ENCODE measurements at regions not wholly inside any gene's neighbourhood (a gene's known extent, or its start where the extent isn't known, plus 50 kb on each side); places are given as distances from the start of the nearest gene placed in this dataset.

DNA sequence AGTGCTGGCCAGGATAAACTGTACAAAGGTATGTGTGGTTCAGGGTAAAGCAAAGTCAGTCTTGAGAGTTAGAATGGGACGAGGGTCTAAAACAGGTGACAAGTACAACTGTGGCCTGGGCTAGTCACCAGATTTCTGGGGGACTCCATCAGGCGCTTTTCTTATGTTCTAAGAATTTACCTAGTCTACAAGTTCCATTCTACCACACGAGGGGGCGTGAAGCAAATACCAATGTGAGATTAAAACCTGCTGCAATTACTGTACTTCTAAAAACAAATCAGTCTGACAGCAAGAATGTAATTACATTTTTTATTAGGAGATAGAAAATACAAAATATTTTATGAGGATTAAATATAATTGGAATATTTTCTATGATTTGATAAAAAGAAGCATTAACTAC lies 146.5 kb downstream of the ALOX5 start:
- CTCF ChIA-PET, result no interaction called here
- no peak overlapping the region for H3K27ac ChIP-seq (ENCODE audit: low read depth in 1 of 2, low read length in 2 of 2)
- intact Hi-C loops (cut with DNase I, micrococcal nuclease), result no loop called here
- POLR2A ChIA-PET, result no interaction called here
- H3K4me1 ChIP-seq (ENCODE audit: insufficient read depth, low read length), result peaks cover 6% of the 10 kb centered on the region
- peaks cover 29% of the 10 kb centered on the region for H3K4me1 Mint-ChIP-seq (ENCODE audit: low read depth)
- ATAC-seq (ENCODE audit: poor library complexity), result no peak
- H3K4me3 ChIP-seq (ENCODE audit: low read length), result no peak overlapping the region
- H3K27me3 ChIP-seq (ENCODE audit: control insufficient read depth in 1 of 2, insufficient read depth in 2 of 2, low read length in 2 of 2), result no peaks in the 10 kb centered on the region
- H3K4me3 Mint-ChIP-seq, result no peak overlapping the region
- no peaks in the 10 kb centered on the region for H3K9me3 ChIP-seq (ENCODE audit: control insufficient read depth in 1 of 2, insufficient read depth in 1 of 2, low read length in 2 of 2)
- no peaks in the 10 kb centered on the region for H3K27me3 Mint-ChIP-seq
- no peaks in the 10 kb centered on the region for H3K9me3 Mint-ChIP-seq
- TF ChIP-seq, protein P1, sequence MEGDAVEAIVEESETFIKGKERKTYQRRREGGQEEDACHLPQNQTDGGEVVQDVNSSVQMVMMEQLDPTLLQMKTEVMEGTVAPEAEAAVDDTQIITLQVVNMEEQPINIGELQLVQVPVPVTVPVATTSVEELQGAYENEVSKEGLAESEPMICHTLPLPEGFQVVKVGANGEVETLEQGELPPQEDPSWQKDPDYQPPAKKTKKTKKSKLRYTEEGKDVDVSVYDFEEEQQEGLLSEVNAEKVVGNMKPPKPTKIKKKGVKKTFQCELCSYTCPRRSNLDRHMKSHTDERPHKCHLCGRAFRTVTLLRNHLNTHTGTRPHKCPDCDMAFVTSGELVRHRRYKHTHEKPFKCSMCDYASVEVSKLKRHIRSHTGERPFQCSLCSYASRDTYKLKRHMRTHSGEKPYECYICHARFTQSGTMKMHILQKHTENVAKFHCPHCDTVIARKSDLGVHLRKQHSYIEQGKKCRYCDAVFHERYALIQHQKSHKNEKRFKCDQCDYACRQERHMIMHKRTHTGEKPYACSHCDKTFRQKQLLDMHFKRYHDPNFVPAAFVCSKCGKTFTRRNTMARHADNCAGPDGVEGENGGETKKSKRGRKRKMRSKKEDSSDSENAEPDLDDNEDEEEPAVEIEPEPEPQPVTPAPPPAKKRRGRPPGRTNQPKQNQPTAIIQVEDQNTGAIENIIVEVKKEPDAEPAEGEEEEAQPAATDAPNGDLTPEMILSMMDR (IDR thresholded peaks at IDR 0.05), result no peak
- H3K36me3 ChIP-seq (ENCODE audit: insufficient read depth, low read length), result no peaks in the 10 kb centered on the region
- no peak for DNase-seq
- H3K27ac Mint-ChIP-seq, result no peak overlapping the region
- H3K36me3 Mint-ChIP-seq (ENCODE audit: low read depth), result peaks cover 32% of the 10 kb centered on the region

DNA sequence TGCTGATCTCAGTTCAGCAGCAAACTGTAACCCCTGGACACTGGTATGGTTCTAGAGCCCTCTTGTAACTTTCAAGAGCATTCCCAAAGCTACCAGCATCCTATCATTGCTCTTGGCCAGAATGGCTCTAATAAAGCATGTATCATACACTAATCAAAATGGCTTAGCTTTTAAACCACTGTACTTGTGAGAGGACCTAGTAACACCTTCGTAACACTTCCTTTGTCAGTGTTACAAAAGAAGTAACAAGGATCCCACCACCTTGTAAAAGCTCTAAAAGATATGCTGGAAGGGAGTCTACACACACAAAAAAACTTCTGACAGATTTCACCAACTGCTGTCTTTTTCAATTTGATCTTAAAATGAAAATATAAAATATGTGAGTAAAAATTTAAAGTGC lies 144.7 kb downstream of the ALOX5 start:
- no peaks in the 10 kb centered on the region for H3K36me3 ChIP-seq (ENCODE audit: insufficient read depth, low read length)
- ChIA-PET POLR2A (no interaction called here), CTCF (no interaction called here)
- no peak overlapping the region for H3K27ac ChIP-seq (ENCODE audit: low read depth in 1 of 2, low read length in 2 of 2)
- no peaks in the 10 kb centered on the region for H3K9me3 Mint-ChIP-seq
- H3K9me3 ChIP-seq (ENCODE audit: control insufficient read depth in 1 of 2, insufficient read depth in 1 of 2, low read length in 2 of 2), result no peaks in the 10 kb centered on the region
- H3K4me1 Mint-ChIP-seq (ENCODE audit: low read depth), result peaks cover 41% of the 10 kb centered on the region
- no peaks in the 10 kb centered on the region for H3K27me3 Mint-ChIP-seq
- H3K4me3 Mint-ChIP-seq, result no peak overlapping the region
- no peak overlapping the region for H3K27ac Mint-ChIP-seq
- H3K27me3 ChIP-seq (ENCODE audit: control insufficient read depth in 1 of 2, insufficient read depth in 2 of 2, low read length in 2 of 2), result no peaks in the 10 kb centered on the region
- TF ChIP-seq, protein P1 (IDR thresholded peaks at IDR 0.05), result no peak
- intact Hi-C loops (cut with DNase I, micrococcal nuclease), result no loop called here
- DNase-seq (no peak), ATAC-seq (ENCODE audit: poor library complexity) (no peak)
- H3K4me1 ChIP-seq (ENCODE audit: insufficient read depth, low read length), result peaks cover 7% of the 10 kb centered on the region
- no peak overlapping the region for H3K4me3 ChIP-seq (ENCODE audit: low read length)
- H3K36me3 Mint-ChIP-seq (ENCODE audit: low read depth), result peaks cover 26% of the 10 kb centered on the region

DNA sequence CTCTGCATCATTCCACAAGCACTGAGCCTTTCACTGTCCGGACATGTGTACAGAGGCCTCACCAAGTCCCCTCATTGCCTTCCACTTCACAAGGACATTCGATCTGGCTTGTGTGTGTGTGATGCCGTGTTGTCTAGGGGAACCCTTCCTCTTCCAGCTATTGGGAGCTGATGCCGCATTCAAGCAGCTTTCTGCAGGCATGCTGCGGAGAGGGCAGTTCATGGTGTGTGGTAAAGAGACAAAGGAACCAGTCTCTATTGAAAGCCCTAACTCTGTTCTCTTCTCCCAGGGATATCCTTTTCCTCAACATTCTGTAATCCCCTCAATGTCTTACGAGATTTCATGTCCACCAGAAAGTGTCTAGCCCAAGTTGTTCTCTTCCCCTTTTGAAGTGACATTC lies 141.6 kb downstream of the ALOX5 start:
- Mint-ChIP-seq H3K27ac (no peak overlapping the region), H3K4me3 (no peak overlapping the region), H3K27me3 (no peaks in the 10 kb centered on the region), H3K4me1 (ENCODE audit: low read depth) (peaks cover 41% of the 10 kb centered on the region), H3K36me3 (ENCODE audit: low read depth) (peaks cover 21% of the 10 kb centered on the region), H3K9me3 (no peaks in the 10 kb centered on the region)
- ChIA-PET CTCF (no interaction called here), POLR2A (no interaction called here)
- Histone ChIP-seq H3K4me1 (ENCODE audit: insufficient read depth, low read length) (peaks cover 7% of the 10 kb centered on the region), H3K27ac (ENCODE audit: low read depth in 1 of 2, low read length in 2 of 2) (no peak overlapping the region), H3K4me3 (ENCODE audit: low read length) (no peak overlapping the region), H3K9me3 (ENCODE audit: control insufficient read depth in 1 of 2, insufficient read depth in 1 of 2, low read length in 2 of 2) (no peaks in the 10 kb centered on the region), H3K27me3 (ENCODE audit: control insufficient read depth in 1 of 2, insufficient read depth in 2 of 2, low read length in 2 of 2) (no peaks in the 10 kb centered on the region), H3K36me3 (ENCODE audit: insufficient read depth, low read length) (no peaks in the 10 kb centered on the region)
- TF ChIP-seq, protein P1 (IDR thresholded peaks at IDR 0.05), result no peak
- DNase-seq, result no peak
- intact Hi-C loops (cut with DNase I, micrococcal nuclease), result no loop called here
- no peak for ATAC-seq (ENCODE audit: poor library complexity)
